ENCODE measurements at regions not wholly inside any gene's neighbourhood (a gene's known extent, or its start where the extent isn't known, plus 50 kb on each side); places are given as distances from the start of the nearest gene placed in this dataset.

- TF ChIP-seq, protein P1, sequence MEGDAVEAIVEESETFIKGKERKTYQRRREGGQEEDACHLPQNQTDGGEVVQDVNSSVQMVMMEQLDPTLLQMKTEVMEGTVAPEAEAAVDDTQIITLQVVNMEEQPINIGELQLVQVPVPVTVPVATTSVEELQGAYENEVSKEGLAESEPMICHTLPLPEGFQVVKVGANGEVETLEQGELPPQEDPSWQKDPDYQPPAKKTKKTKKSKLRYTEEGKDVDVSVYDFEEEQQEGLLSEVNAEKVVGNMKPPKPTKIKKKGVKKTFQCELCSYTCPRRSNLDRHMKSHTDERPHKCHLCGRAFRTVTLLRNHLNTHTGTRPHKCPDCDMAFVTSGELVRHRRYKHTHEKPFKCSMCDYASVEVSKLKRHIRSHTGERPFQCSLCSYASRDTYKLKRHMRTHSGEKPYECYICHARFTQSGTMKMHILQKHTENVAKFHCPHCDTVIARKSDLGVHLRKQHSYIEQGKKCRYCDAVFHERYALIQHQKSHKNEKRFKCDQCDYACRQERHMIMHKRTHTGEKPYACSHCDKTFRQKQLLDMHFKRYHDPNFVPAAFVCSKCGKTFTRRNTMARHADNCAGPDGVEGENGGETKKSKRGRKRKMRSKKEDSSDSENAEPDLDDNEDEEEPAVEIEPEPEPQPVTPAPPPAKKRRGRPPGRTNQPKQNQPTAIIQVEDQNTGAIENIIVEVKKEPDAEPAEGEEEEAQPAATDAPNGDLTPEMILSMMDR (IDR thresholded peaks at IDR 0.05), result no peak
- no peak for TF ChIP-seq POLR2A (IDR thresholded peaks at IDR 0.05)
Measured at GRCh38 chr13:65909501-65909900, 1320.6 kb downstream of the PCDH9 start.
